DND-41 (cell line): ENCODE measurements at regions not wholly inside any gene's neighbourhood (a gene's known extent, or its start where the extent isn't known, plus 50 kb on each side); places are given as distances from the start of the nearest gene placed in this dataset.

Experiments
- EZH2 ChIP-seq: IDR thresholded peaks from 3 replicates; pipeline ENCODE4 v1.6.1; 2012; ENCODE audit warnings: borderline replicate concordance, low read depth, mild to moderate bottlenecking, moderate library complexity, low read length, inconsistent platforms; ENCODE audit not compliant: severe bottlenecking
- TF ChIP-seq, protein P1 (sequence below): IDR thresholded peaks from 2 replicates; pipeline ENCODE4 v1.5.1; 2012; ENCODE audit warnings: borderline replicate concordance, low read length, moderate library complexity, mild to moderate bottlenecking; ENCODE audit not compliant: poor library complexity, severe bottlenecking; ENCODE audit errors: extremely low read depth

DNA sequence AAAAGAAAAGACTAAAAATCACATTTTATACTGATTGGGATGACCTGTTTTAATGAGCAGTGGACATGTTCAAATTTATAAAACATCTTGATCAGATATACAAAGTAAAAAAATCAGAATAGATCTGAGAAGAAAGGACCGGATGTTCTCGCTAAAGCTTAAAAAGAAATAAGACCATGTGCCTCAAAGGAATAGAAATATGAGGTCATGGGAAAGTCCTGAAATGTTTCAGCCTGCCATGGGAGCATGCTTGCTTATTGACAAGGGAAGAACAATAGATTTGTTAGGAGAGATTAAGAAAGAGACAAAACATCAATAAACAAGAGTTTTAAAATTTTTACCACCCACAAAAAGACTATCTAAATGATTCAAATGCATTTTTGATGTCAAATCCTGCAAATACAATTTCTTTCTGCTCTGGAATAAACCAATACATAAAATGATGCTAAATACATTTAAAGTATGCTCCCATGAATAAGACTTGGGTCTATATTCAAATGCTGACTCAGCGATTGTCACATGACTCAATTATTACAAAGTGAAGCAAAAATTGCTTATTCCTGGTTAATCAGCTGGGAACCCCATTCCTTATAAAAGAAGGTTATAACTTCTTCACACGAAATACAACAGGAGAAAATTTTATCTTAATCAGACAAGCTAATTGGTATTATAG is 633.9 kb upstream of the PKDCC start:
- TF ChIP-seq, protein P1, sequence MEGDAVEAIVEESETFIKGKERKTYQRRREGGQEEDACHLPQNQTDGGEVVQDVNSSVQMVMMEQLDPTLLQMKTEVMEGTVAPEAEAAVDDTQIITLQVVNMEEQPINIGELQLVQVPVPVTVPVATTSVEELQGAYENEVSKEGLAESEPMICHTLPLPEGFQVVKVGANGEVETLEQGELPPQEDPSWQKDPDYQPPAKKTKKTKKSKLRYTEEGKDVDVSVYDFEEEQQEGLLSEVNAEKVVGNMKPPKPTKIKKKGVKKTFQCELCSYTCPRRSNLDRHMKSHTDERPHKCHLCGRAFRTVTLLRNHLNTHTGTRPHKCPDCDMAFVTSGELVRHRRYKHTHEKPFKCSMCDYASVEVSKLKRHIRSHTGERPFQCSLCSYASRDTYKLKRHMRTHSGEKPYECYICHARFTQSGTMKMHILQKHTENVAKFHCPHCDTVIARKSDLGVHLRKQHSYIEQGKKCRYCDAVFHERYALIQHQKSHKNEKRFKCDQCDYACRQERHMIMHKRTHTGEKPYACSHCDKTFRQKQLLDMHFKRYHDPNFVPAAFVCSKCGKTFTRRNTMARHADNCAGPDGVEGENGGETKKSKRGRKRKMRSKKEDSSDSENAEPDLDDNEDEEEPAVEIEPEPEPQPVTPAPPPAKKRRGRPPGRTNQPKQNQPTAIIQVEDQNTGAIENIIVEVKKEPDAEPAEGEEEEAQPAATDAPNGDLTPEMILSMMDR = no peak
- TF ChIP-seq EZH2 = no peak
